ENCODE measurements at regions not wholly inside any gene's neighbourhood (a gene's known extent, or its start where the extent isn't known, plus 50 kb on each side); places are given as distances from the start of the nearest gene placed in this dataset.

DNA sequence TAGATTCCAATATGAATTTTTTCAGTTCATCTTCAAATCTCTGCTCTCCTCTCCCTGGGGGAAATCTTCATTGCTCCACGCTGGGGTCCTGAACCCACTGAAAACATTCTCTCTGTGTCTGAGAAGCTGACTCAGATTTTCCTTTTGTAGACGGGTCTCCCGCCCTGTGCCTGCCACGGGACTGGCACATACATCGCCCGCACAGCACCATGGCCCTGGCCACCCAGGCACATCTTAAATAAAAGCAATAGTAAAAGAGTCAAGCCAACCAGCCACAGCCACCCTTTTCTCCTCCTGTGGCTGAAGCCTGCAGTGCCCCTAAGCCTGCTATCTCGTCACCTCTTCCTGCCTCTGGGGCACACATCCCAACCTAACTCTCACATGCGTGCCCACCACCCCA lies 301.2 kb downstream of the ZNF536 start:
- TF ChIP-seq, protein P1, sequence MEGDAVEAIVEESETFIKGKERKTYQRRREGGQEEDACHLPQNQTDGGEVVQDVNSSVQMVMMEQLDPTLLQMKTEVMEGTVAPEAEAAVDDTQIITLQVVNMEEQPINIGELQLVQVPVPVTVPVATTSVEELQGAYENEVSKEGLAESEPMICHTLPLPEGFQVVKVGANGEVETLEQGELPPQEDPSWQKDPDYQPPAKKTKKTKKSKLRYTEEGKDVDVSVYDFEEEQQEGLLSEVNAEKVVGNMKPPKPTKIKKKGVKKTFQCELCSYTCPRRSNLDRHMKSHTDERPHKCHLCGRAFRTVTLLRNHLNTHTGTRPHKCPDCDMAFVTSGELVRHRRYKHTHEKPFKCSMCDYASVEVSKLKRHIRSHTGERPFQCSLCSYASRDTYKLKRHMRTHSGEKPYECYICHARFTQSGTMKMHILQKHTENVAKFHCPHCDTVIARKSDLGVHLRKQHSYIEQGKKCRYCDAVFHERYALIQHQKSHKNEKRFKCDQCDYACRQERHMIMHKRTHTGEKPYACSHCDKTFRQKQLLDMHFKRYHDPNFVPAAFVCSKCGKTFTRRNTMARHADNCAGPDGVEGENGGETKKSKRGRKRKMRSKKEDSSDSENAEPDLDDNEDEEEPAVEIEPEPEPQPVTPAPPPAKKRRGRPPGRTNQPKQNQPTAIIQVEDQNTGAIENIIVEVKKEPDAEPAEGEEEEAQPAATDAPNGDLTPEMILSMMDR (IDR thresholded peaks at IDR 0.05) = no peak
- TF ChIP-seq, protein P2, sequence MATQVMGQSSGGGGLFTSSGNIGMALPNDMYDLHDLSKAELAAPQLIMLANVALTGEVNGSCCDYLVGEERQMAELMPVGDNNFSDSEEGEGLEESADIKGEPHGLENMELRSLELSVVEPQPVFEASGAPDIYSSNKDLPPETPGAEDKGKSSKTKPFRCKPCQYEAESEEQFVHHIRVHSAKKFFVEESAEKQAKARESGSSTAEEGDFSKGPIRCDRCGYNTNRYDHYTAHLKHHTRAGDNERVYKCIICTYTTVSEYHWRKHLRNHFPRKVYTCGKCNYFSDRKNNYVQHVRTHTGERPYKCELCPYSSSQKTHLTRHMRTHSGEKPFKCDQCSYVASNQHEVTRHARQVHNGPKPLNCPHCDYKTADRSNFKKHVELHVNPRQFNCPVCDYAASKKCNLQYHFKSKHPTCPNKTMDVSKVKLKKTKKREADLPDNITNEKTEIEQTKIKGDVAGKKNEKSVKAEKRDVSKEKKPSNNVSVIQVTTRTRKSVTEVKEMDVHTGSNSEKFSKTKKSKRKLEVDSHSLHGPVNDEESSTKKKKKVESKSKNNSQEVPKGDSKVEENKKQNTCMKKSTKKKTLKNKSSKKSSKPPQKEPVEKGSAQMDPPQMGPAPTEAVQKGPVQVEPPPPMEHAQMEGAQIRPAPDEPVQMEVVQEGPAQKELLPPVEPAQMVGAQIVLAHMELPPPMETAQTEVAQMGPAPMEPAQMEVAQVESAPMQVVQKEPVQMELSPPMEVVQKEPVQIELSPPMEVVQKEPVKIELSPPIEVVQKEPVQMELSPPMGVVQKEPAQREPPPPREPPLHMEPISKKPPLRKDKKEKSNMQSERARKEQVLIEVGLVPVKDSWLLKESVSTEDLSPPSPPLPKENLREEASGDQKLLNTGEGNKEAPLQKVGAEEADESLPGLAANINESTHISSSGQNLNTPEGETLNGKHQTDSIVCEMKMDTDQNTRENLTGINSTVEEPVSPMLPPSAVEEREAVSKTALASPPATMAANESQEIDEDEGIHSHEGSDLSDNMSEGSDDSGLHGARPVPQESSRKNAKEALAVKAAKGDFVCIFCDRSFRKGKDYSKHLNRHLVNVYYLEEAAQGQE (IDR thresholded peaks at IDR 0.05; ENCODE audit: insufficient read depth in 1 of 2, low read depth in 2 of 2, low read length in 1 of 2) = no peak
- TF ChIP-seq POLR2AphosphoS5 (IDR thresholded peaks at IDR 0.05; ENCODE audit: low read depth, low read length) (no peak), TCF7L2 (IDR thresholded peaks at IDR 0.05; ENCODE audit: low read depth, low read length) (no peak), SIN3A (IDR thresholded peaks at IDR 0.05; ENCODE audit: borderline replicate concordance, insufficient read depth, low read depth, low read length) (no peak)

Measured in Panc1 (cell line).